ENCODE measurements at regions not wholly inside any gene's neighbourhood (a gene's known extent, or its start where the extent isn't known, plus 50 kb on each side); places are given as distances from the start of the nearest gene placed in this dataset.

DNA sequence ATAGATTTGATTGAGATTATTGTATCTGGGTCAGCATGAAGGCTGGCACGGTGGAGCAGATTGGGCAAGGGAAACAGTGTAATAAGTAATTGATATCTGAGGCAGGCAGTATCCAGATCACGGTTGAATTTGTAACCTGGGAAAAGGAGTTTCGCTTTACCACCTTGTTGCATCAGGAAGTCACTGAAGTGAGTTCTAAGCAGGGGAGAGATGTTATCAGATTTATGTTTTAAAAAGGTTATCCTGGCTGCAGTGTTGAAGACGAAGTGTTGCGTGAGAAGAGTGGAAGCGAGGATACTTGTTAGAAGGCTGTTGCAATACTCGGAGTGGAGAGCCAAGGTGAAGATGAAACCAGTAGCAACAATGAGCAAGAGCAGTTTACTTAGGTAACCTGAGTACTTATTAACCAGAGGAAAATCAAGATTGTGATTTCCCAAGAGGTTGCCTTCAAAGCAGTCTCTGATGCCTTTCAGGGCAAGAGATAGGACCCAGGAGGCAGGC lies 77.8 kb downstream of the LHX9 start:
- TF ChIP-seq CTCF (IDR thresholded peaks at IDR 0.05) = no peak
- TF ChIP-seq POLR2A (IDR thresholded peaks at IDR 0.05) = no peak

Measured in breast epithelium (tissue), 3 donors.